H9 (cell line): ENCODE measurements at regions not wholly inside any gene's neighbourhood (a gene's known extent, or its start where the extent isn't known, plus 50 kb on each side); places are given as distances from the start of the nearest gene placed in this dataset.

Source experiments
- DNase-seq: peaks from one replicate; pipeline ENCODE4 v3.0.0-alpha.2; 2017
- H2AFZ ChIP-seq: one replicate; pipeline ENCODE4 v1.6.1; 2013; ENCODE audit warnings: mild to moderate bottlenecking, low read length, control low read depth, moderate library complexity
- H2AK5ac ChIP-seq: 2 replicates; pipeline ENCODE4 v1.6.1; 2013; ENCODE audit warnings: low read length, control low read depth, mixed read lengths; ENCODE audit not compliant: insufficient read length
- H2BK120ac ChIP-seq: one replicate; pipeline ENCODE4 v1.6.1; 2013; ENCODE audit warnings: low read depth, mild to moderate bottlenecking, low read length, control low read depth, inconsistent platforms; ENCODE audit not compliant: poor library complexity, severe bottlenecking
- H2BK12ac ChIP-seq: 2 replicates; pipeline ENCODE4 v1.6.1; 2013; ENCODE audit warnings: low read length, control low read depth, mixed read lengths, low read depth; ENCODE audit not compliant: insufficient read length
- H2BK15ac ChIP-seq: 2 replicates; pipeline ENCODE4 v1.6.1; 2013; ENCODE audit warnings: low read depth, low read length, control low read depth
- H2BK20ac ChIP-seq: one replicate; pipeline ENCODE4 v1.6.1; 2013; ENCODE audit warnings: low read depth, mild to moderate bottlenecking, low read length, control low read depth, inconsistent platforms; ENCODE audit not compliant: poor library complexity, severe bottlenecking
- H2BK5ac ChIP-seq: 2 replicates; pipeline ENCODE4 v1.6.1; 2013; ENCODE audit warnings: low read length, control low read depth, mixed read lengths; ENCODE audit not compliant: insufficient read length
- H3K14ac ChIP-seq: 2 replicates; pipeline ENCODE4 v1.6.1; 2013; ENCODE audit warnings: low read length, control low read depth; ENCODE audit not compliant: insufficient read depth
- H3K18ac ChIP-seq: 2 replicates; pipeline ENCODE4 v1.6.1; 2013; ENCODE audit warnings: low read depth, mild to moderate bottlenecking, mixed read lengths, low read length, control low read depth; ENCODE audit not compliant: insufficient read length
- H3K23ac ChIP-seq: 2 replicates; pipeline ENCODE4 v1.6.1; 2013; ENCODE audit warnings: low read length, control low read depth, mixed read lengths, low read depth; ENCODE audit not compliant: insufficient read length
- H3K23me2 ChIP-seq: 2 replicates; pipeline ENCODE4 v1.6.1; 2013; ENCODE audit warnings: low read depth, mild to moderate bottlenecking, mixed read lengths, low read length, control low read depth; ENCODE audit not compliant: insufficient read length, poor library complexity, severe bottlenecking
- H3K27ac ChIP-seq: 2 replicates; pipeline ENCODE4 v1.5.1; 2013; ENCODE audit warnings: low read length, control low read depth, mixed read lengths, low read depth; ENCODE audit not compliant: insufficient read length
- H3K27me3 ChIP-seq: 2 replicates; pipeline ENCODE4 v1.6.1; 2013; ENCODE audit warnings: low read length, control low read depth, inconsistent platforms; ENCODE audit not compliant: insufficient read depth
- H3K4ac ChIP-seq: 2 replicates; pipeline ENCODE4 v1.6.1; 2013; ENCODE audit warnings: low read depth, mild to moderate bottlenecking, control low read depth, inconsistent platforms, low read length, moderate library complexity
- H3K4me1 ChIP-seq: 2 replicates; pipeline ENCODE4 v1.6.1; 2013; ENCODE audit warnings: low read length, control low read depth, inconsistent platforms; ENCODE audit not compliant: insufficient read depth
- H3K4me2 ChIP-seq: 2 replicates; pipeline ENCODE4 v1.6.1; 2013; ENCODE audit warnings: low read length, control low read depth, mixed read lengths; ENCODE audit not compliant: insufficient read length, insufficient read depth
- H3K56ac ChIP-seq: 2 replicates; pipeline ENCODE4 v1.6.1; 2013; ENCODE audit warnings: low read depth, mild to moderate bottlenecking, mixed read lengths, low read length, control low read depth; ENCODE audit not compliant: insufficient read length
- H3K79me1 ChIP-seq: 2 replicates; pipeline ENCODE4 v1.6.1; 2013; ENCODE audit warnings: low read depth, mild to moderate bottlenecking, moderate library complexity, low read length, control low read depth, inconsistent platforms; ENCODE audit not compliant: insufficient read depth, poor library complexity, severe bottlenecking
- H3K79me2 ChIP-seq: 2 replicates; pipeline ENCODE4 v1.6.1; 2013; ENCODE audit warnings: low read length, control low read depth, inconsistent platforms; ENCODE audit not compliant: insufficient read depth
- H3K9ac ChIP-seq: 2 replicates; pipeline ENCODE4 v1.6.1; 2013; ENCODE audit warnings: low read length, control low read depth, mixed read lengths; ENCODE audit not compliant: insufficient read length; ENCODE audit errors: extremely low read depth
- H3K9me3 ChIP-seq: one replicate; pipeline ENCODE4 v1.6.1; 2013; ENCODE audit warnings: low read depth, low read length, inconsistent platforms; ENCODE audit not compliant: control insufficient read depth
- H3T11ph ChIP-seq: one replicate; pipeline ENCODE4 v1.6.1; 2013; ENCODE audit warnings: mild to moderate bottlenecking, low read length, control low read depth, inconsistent platforms
- H4K20me1 ChIP-seq: one replicate; pipeline ENCODE4 v1.6.1; 2013; ENCODE audit not compliant: control insufficient read depth, insufficient read length, insufficient read depth
- H4K5ac ChIP-seq: 2 replicates; pipeline ENCODE4 v1.6.1; 2013; ENCODE audit warnings: low read depth, mild to moderate bottlenecking, mixed read lengths, low read length, control low read depth; ENCODE audit not compliant: insufficient read length
- H4K8ac ChIP-seq: replicated peaks from 2 replicates; pipeline ENCODE4 v1.6.1; 2013; ENCODE audit warnings: low read length, control low read depth, mixed read lengths, low read depth; ENCODE audit not compliant: insufficient read length
- H4K91ac ChIP-seq: 2 replicates; pipeline ENCODE4 v1.6.1; 2013; ENCODE audit warnings: low read depth, mild to moderate bottlenecking, moderate library complexity, mixed read lengths, low read length, control low read depth; ENCODE audit not compliant: insufficient read length
- H3K27ac Mint-ChIP-seq, 3 experiments: 2 replicates in 2 of 3; 3 replicates in 1 of 3; pipeline ENCODE4 v1.8.0; 2020 to 2021; ENCODE audit warnings: mixed read lengths in 3 of 3, mild to moderate bottlenecking in 1 of 3, moderate library complexity in 1 of 3
- H3K27me3 Mint-ChIP-seq: 2 replicates; pipeline ENCODE4 v1.8.0; 2021; ENCODE audit warnings: low read depth, mild to moderate bottlenecking, moderate library complexity, mixed read lengths
- H3K36me3 Mint-ChIP-seq, 3 experiments: 2 replicates in 2 of 3; 3 replicates in 1 of 3; pipeline ENCODE4 v1.8.0; 2020 to 2021; ENCODE audit warnings: low read depth in 3 of 3, mixed read lengths in 3 of 3; ENCODE audit not compliant: insufficient read depth in 1 of 3
- H3K4me1 Mint-ChIP-seq, 2 experiments: 2 replicates each; pipeline ENCODE4 v1.8.0; 2020; ENCODE audit warnings: mixed read lengths in 2 of 2
- H3K4me3 Mint-ChIP-seq, 2 experiments: 2 replicates in 1 of 2; 3 replicates in 1 of 2; pipeline ENCODE4 v1.8.0; 2020 to 2021; ENCODE audit warnings: mild to moderate bottlenecking in 2 of 2, mixed read lengths in 2 of 2, moderate library complexity in 1 of 2
- H3K9me3 Mint-ChIP-seq, 2 experiments: 2 replicates in 1 of 2; 3 replicates in 1 of 2; pipeline ENCODE4 v1.8.0; 2020; ENCODE audit warnings: mild to moderate bottlenecking in 2 of 2, mixed read lengths in 2 of 2, moderate library complexity in 1 of 2
- WGBS: extraction: QIAGEN DNeasy Blood & Tissue Kit; methylation state at CpG from one replicate; pipeline ENCODE4 v1.1.7; 2013; ENCODE audit warnings: missing lambda C conversion rate, low lambda C conversion rate, mixed read lengths; ENCODE audit not compliant: insufficient read length; ENCODE audit errors: extremely low coverage; 5-methylcytosine and 5-hydroxymethylcytosine counted together
- TF ChIP-seq, protein P1 (sequence below): fragments of 200-600 bp; sonication (generic); conservative IDR thresholded peaks from 3 replicates; pipeline ENCODE4 v1.8.0; 2021; ENCODE audit warnings: antibody characterized with exemption, mild to moderate bottlenecking

- H3K14ac ChIP-seq = no peak overlapping the region
- no peaks in the 10 kb centered on the region for H4K20me1 ChIP-seq
- no peaks in the 10 kb centered on the region for H3K27me3 ChIP-seq
- H2BK20ac ChIP-seq = no peak overlapping the region
- no peak overlapping the region for H3K27ac ChIP-seq
- H2BK120ac ChIP-seq = no peak overlapping the region
- no peak overlapping the region for H3K23ac ChIP-seq
- no peaks in the 10 kb centered on the region for H3K4me1 ChIP-seq
- H4K8ac ChIP-seq = no peak overlapping the region
- H2BK5ac ChIP-seq = no peak overlapping the region
- WGBS = no CpG with 5 or more reads among the region's 1 CpG
- no peak overlapping the region for H3K9ac ChIP-seq
- no peak overlapping the region for H2BK12ac ChIP-seq
- H3K18ac ChIP-seq = no peak overlapping the region
- H3K4me2 ChIP-seq = no peak overlapping the region
- no peak overlapping the region for H3K56ac ChIP-seq
- H2AFZ ChIP-seq = no peak overlapping the region
- H3K23me2 ChIP-seq = no peaks in the 10 kb centered on the region
- no peaks in the 10 kb centered on the region for H3K79me2 ChIP-seq
- no peak overlapping the region for H4K5ac ChIP-seq
- Mint-ChIP-seq H3K4me1 (no peaks in the 10 kb centered on the region), H3K27me3 (no peaks in the 10 kb centered on the region), H3K36me3 (peaks cover 0 to 7% (median 2%) of the 10 kb centered on the region in 3 experiments; a peak in 4 of 7 replicates), H3K4me3 (no peak overlapping the region), H3K9me3 (peaks cover 2 to 15% of the 10 kb centered on the region in 2 experiments; a peak in 4 of 5 replicates), H3K27ac (no peak overlapping the region)
- no peak overlapping the region for H3T11ph ChIP-seq
- TF ChIP-seq, protein P1, sequence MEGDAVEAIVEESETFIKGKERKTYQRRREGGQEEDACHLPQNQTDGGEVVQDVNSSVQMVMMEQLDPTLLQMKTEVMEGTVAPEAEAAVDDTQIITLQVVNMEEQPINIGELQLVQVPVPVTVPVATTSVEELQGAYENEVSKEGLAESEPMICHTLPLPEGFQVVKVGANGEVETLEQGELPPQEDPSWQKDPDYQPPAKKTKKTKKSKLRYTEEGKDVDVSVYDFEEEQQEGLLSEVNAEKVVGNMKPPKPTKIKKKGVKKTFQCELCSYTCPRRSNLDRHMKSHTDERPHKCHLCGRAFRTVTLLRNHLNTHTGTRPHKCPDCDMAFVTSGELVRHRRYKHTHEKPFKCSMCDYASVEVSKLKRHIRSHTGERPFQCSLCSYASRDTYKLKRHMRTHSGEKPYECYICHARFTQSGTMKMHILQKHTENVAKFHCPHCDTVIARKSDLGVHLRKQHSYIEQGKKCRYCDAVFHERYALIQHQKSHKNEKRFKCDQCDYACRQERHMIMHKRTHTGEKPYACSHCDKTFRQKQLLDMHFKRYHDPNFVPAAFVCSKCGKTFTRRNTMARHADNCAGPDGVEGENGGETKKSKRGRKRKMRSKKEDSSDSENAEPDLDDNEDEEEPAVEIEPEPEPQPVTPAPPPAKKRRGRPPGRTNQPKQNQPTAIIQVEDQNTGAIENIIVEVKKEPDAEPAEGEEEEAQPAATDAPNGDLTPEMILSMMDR = no peak
- no peak overlapping the region for H4K91ac ChIP-seq
- no peak for DNase-seq
- H3K9me3 ChIP-seq = no peaks in the 10 kb centered on the region
- no peak overlapping the region for H2AK5ac ChIP-seq
- no peak overlapping the region for H2BK15ac ChIP-seq
- no peak overlapping the region for H3K4ac ChIP-seq
- no peaks in the 10 kb centered on the region for H3K79me1 ChIP-seq
Observed at GRCh38 chr13:88592105-88592504, 920.9 kb downstream of the SLITRK5 start.
